HG03060 (cell line): ENCODE measurements at regions not wholly inside any gene's neighbourhood (a gene's known extent, or its start where the extent isn't known, plus 50 kb on each side); places are given as distances from the start of the nearest gene placed in this dataset.

Source experiments
- ATAC-seq: cut with Tn5 transposase; IDR thresholded peaks from one replicate; pipeline ENCODE4 v1.9.1; 2021; ENCODE audit warnings: low read depth, moderate number of reproducible peaks; ENCODE audit not compliant: unreplicated experiment

DNA sequence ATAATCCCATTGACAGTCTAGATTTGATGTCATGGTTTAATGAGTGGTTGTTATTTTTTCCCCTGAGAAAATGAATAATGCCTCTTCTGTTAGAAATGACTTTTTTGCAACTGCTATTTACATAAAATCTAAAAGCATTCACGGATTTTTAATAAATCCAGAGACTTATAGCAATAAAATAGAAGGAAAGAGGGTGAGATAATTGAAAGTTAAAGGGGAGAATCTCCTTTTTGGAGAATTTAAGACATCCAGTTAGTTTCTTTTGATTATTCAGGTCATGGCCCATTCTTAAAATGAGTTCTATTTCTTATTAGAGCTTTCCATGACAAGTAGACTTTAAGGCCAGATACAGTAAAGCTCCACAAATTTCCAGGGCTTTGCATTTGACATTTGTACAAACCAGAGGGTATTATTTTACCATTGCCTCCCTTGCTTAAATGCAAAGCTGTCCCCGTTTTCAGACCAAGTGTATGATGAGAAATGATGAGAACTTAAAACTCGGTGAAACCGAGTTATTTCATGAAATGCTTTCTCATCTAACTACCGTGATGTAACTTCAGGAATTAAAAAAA is 789.0 kb upstream of the SOX9 start:
- no peak for ATAC-seq

- no peak for ATAC-seq
These were observed 786.6 kb upstream of the SOX9 start for GRCh38 chr17:71334048-71334751.

GRCh38 chr17:71335212-71335611 is 785.6 kb upstream of the SOX9 start:
- ATAC-seq = no peak

GRCh38 chr17:71337938-71338337 is 782.9 kb upstream of the SOX9 start:
- ATAC-seq = no peak

- ATAC-seq = no peak
These were observed 782.4 kb upstream of the SOX9 start for GRCh38 chr17:71338396-71338795.

- no peak for ATAC-seq
These were observed 781.6 kb upstream of the SOX9 start for GRCh38 chr17:71339206-71339605.

- no peak for ATAC-seq
These were observed 778.1 kb upstream of the SOX9 start for GRCh38 chr17:71342737-71343136.

- no peak for ATAC-seq
These were observed 770.8 kb upstream of the SOX9 start for GRCh38 chr17:71349908-71350600.

- no peak for ATAC-seq
These were observed 760.5 kb upstream of the SOX9 start for GRCh38 chr17:71360301-71360700.

DNA sequence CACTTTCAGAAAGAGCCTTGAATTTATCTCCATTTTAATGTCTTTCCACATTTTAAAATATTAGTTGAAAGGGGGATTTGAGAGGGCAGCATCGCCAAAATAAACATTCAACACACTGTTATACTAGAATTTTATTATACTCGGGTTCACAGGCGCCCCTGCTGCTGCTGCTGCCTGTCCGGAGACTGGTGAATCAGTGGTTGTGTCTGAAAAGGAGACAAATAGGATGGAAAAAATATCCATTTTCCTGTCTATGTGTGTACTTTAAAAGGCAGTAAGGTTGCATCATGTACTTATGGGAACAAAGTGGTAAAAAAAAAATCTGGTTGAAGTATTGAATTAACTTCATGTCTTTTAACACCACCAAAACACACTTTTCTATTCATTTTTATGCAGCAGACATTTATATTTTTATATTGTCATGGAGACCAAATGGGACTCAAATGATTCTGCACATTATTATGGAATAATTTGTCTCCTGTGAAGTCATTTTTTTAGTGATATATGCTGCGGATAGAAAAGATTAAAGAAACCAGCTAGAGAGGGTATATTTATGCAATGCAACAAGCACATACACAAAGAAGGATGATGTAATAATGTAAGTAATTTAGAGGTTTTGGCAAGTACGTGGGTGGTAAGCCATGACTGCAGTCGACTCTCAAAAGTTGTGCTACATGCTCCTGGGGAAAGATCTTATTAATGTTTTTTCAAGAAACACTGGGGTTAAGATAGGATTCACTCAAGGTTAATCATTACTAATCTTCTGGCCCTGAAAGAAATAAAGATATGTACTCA is 759.0 kb upstream of the SOX9 start:
- ATAC-seq = no peak

GRCh38 chr17:71363661-71364060 is 757.2 kb upstream of the SOX9 start:
- no peak for ATAC-seq

GRCh38 chr17:71371809-71372208 is 749.0 kb upstream of the SOX9 start:
- no peak for ATAC-seq

- no peak for ATAC-seq
These were observed 744.9 kb upstream of the SOX9 start for GRCh38 chr17:71375948-71376347.

- ATAC-seq = no peak
These were observed 743.9 kb upstream of the SOX9 start for GRCh38 chr17:71376933-71377332.

DNA sequence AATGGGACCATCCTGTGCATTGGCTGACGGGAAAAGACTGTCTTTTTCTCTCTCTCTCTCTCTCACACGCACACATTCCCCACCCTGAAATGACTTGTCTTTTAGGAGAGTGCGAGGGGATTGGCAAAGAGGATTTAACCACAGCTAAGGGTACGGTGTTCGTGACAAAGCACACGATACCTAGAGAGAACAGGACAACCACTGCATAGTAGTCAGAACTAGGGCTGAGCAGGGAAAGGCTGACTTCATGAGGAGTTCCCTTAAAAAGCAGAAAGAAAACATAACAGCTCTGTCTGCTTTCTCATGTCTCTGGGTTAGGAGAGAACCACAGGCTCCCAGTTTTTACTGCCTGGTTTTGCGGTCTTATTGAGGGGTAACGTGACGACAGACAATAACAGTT is 742.8 kb upstream of the SOX9 start:
- ATAC-seq = no peak

GRCh38 chr17:71378741-71379140 is 742.1 kb upstream of the SOX9 start:
- no peak for ATAC-seq

DNA sequence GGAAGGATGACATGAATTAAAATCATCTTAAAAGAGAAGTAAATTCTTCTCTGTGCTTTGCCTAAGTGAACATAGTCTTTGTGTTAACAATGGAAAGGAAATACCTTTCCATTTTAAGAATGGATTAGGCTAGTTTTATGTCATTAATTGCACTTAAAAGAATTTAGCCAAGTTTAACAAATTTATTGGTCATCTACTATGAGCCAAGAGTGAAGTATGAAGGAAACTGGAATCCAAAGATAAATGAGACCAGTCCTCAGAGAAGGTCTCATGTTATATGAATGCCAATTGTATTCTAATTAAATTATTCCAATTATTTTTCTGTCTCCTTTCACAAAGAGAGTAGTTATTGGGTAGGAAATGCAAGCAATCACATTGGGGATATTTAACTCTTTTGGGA is 741.3 kb upstream of the SOX9 start:
- no peak for ATAC-seq

DNA sequence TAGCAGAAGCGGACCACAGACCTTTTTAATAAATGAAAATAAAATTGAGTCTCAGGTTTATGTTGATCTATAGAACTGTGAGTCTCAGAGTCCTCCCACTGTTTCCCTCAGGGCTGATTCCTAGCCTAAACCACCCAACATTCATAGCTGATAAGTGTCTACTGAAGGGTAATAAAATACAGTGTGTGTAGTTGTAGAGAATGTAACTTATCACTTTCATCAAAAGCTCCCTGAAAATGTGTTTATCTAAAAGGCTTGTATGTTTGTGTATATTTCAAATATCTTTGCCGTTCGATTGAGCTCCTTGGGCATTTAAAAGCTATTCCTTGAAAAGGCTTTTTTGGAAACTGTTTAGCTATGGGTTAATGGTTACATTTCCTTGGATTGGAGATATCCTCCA is 740.3 kb upstream of the SOX9 start:
- no peak for ATAC-seq

GRCh38 chr17:71380936-71381335 is 739.9 kb upstream of the SOX9 start:
- no peak for ATAC-seq

DNA sequence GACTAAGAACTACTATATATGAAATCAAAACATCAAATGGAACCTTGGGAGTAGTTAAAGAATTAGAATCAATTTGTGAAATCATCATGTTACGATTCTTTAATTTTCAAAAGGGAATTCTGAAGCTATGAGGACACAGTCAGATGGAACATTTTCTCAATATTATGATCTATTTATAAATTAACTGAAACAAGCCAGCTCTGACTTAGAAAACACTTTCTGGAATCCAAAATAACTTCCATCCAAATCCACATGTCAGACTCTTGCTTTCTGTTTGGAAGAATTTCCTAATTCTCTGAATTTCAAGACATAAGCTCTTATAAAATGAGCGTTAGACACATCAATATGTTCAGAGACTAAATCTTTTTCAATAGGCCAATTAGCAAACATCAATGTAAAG is 737.7 kb upstream of the SOX9 start:
- ATAC-seq = no peak

DNA sequence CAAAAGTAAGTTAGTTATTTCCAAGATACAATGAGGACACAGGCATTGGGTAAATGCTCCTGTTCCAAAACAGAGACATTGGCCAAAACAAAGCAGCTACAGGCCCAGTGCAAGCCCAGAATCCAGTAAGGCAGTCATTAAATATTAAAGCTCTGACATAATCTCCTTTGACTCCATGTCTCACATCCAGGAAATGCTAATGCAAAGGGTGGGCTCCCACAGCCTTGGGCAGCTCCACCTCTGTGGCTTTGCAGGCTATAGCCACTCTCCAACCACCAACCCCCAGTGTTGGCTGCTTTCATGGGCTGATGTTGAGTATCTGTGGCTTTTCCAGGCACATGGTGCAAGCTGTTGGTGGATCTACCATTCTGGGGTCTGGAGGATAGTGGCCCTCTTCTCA is 733.4 kb upstream of the SOX9 start:
- ATAC-seq = no peak
